SK-N-SH (cell line): ENCODE measurements at regions not wholly inside any gene's neighbourhood (a gene's known extent, or its start where the extent isn't known, plus 50 kb on each side); places are given as distances from the start of the nearest gene placed in this dataset.

Source experiments
- CTCF ChIA-PET: fragments of 300-600, 350-600 bp; formaldehyde crosslinking; extraction: SDS; loops from one replicate; lab custom pipeline; 2021; lab: Yijun Ruan, JAX
- POLR2A ChIA-PET: fragments of 350-600 bp; sonication (Branson Sonifier 250); formaldehyde crosslinking; extraction: SDS; loops from one replicate; lab custom pipeline; 2020; ENCODE audit warnings: antibody characterized with exemption, inconsistent platforms; lab: Yijun Ruan, JAX
- DNase-seq: peaks from one replicate; pipeline ENCODE4 v3.0.0; 2012
- H2AFZ ChIP-seq: fragments of 200-600 bp; sonication (generic); 2 replicates; pipeline ENCODE4 v1.8.1; 2016; ENCODE audit warnings: antibody characterized with exemption, mild to moderate bottlenecking, low read depth
- H3F3A ChIP-seq: fragments of 200-600 bp; sonication (generic); replicated peaks from 2 replicates; pipeline ENCODE3; 2016; ENCODE audit warnings: antibody characterized with exemption, mild to moderate bottlenecking; ENCODE audit not compliant: insufficient read depth
- H3K27ac ChIP-seq, 2 experiments: fragments of 200-500 bp in 1 of 2; fragments of 200-600 bp in 1 of 2; sonication (Bioruptor generic) in 1 of 2; sonication (generic), shearing (Covaris generic) in 1 of 2; 2 replicates each; pipeline versions ENCODE4 v1.5.1 to v1.6.1; 2014 to 2016; ENCODE audit warnings: low read depth in 2 of 2, inconsistent platforms in 1 of 2, low read length in 1 of 2, mild to moderate bottlenecking in 1 of 2, mixed read lengths in 1 of 2
- H3K27me3 ChIP-seq: fragments of 200-600 bp; sonication (generic), shearing (Covaris generic); 2 replicates; pipeline ENCODE4 v1.6.1; 2016; ENCODE audit warnings: mixed run types; ENCODE audit not compliant: insufficient read depth
- H3K36me3 ChIP-seq, 2 experiments: fragments of 200-500 bp in 1 of 2; fragments of 200-600 bp in 1 of 2; sonication (Bioruptor generic) in 1 of 2; sonication (generic) in 1 of 2; replicated peaks in 1 of 2; 2 replicates each; pipeline versions ENCODE3 to v1.5.1; 2014 to 2016; ENCODE audit warnings: low read length in 1 of 2, mild to moderate bottlenecking in 1 of 2; ENCODE audit not compliant: insufficient read depth in 2 of 2, control insufficient read depth in 1 of 2
- H3K4me1 ChIP-seq, 2 experiments: fragments of 200-500 bp in 1 of 2; fragments of 200-600 bp in 1 of 2; sonication (Bioruptor generic) in 1 of 2; sonication (generic), shearing (Covaris generic) in 1 of 2; 2 replicates each; pipeline versions ENCODE4 v1.5.1 to v1.6.1; 2014 to 2016; ENCODE audit warnings: low read depth in 1 of 2, low read length in 1 of 2, mixed run types in 1 of 2; ENCODE audit not compliant: insufficient read depth in 2 of 2, control insufficient read depth in 1 of 2
- H3K4me2 ChIP-seq: fragments of 200-600 bp; sonication (generic), shearing (Covaris generic); 2 replicates; pipeline ENCODE4 v1.6.1; 2017; ENCODE audit warnings: mixed run types
- H3K4me3 ChIP-seq, 2 experiments: fragments of 200-500 bp in 1 of 2; fragments of 200-600 bp in 1 of 2; sonication (Bioruptor generic) in 1 of 2; sonication (generic), shearing (Covaris generic) in 1 of 2; 2 replicates each; pipeline versions ENCODE4 v1.5.1 to v1.8.1; 2014 to 2016; ENCODE audit warnings: low read depth in 2 of 2, inconsistent platforms in 1 of 2, low read length in 1 of 2, mild to moderate bottlenecking in 1 of 2, mixed read lengths in 1 of 2, moderate library complexity in 1 of 2
- H3K79me2 ChIP-seq: fragments of 200-600 bp; sonication (generic); 2 replicates; pipeline ENCODE4 v1.8.1; 2017; ENCODE audit warnings: mild to moderate bottlenecking; ENCODE audit not compliant: insufficient read depth
- H3K9ac ChIP-seq: fragments of 200-600 bp; sonication (generic); 2 replicates; pipeline ENCODE4 v1.6.1; 2017; ENCODE audit warnings: mixed run types
- H3K9me2 ChIP-seq: fragments of 200-600 bp; sonication (generic); 2 replicates; pipeline ENCODE4 v1.6.1; 2017; ENCODE audit warnings: mixed run types
- H3K9me3 ChIP-seq: fragments of 200-600 bp; sonication (generic); 2 replicates; pipeline ENCODE4 v1.6.1; 2017; ENCODE audit warnings: mixed run types, mild to moderate bottlenecking, moderate library complexity
- H4K20me1 ChIP-seq: fragments of 200-600 bp; sonication (generic); 2 replicates; pipeline ENCODE4 v1.6.1; 2017; ENCODE audit warnings: mild to moderate bottlenecking, mixed run types; ENCODE audit not compliant: insufficient read depth
- ELF1 ChIP-seq: IDR thresholded peaks from 2 replicates; pipeline ENCODE4 v1.4.0; 2012
- EP300 ChIP-seq, 2 experiments: IDR thresholded peaks; 2 replicates each; pipeline versions ENCODE4 v1.4.0 to v1.6.1; 2012; ENCODE audit warnings: borderline replicate concordance in 1 of 2, low read depth in 1 of 2, low read length in 1 of 2
- EZH2phosphoT487 ChIP-seq: fragments of 200-600 bp; sonication (generic); IDR thresholded peaks from 2 replicates; pipeline ENCODE4 v1.6.1; 2017; ENCODE audit warnings: low read depth, mixed run types, mild to moderate bottlenecking, antibody characterized with exemption, moderate library complexity, borderline replicate concordance
- FOSL2 ChIP-seq: IDR thresholded peaks from 2 replicates; pipeline ENCODE4 v1.4.0; 2012; ENCODE audit warnings: low read depth, mild to moderate bottlenecking, moderate library complexity, borderline replicate concordance
- FOXM1 ChIP-seq: IDR thresholded peaks from 2 replicates; pipeline ENCODE4 v1.4.0; 2012; ENCODE audit warnings: low read depth, mild to moderate bottlenecking
- JUND ChIP-seq: IDR thresholded peaks from 2 replicates; pipeline ENCODE4 v1.4.0; 2012
- MEF2A ChIP-seq: IDR thresholded peaks from 2 replicates; pipeline ENCODE4 v1.4.0; 2012; ENCODE audit warnings: low read depth, borderline replicate concordance
- NFIC ChIP-seq: IDR thresholded peaks from 2 replicates; pipeline ENCODE4 v1.4.0; 2012; ENCODE audit warnings: borderline replicate concordance
- PBX3 ChIP-seq: IDR thresholded peaks from 2 replicates; pipeline ENCODE4; 2012
- POLR2AphosphoS5 ChIP-seq: IDR thresholded peaks from 2 replicates; pipeline ENCODE4 v1.6.1; 2012; ENCODE audit warnings: low read depth, low read length
- REST ChIP-seq: IDR thresholded peaks from 2 replicates; pipeline ENCODE4 v1.6.1; 2012; ENCODE audit warnings: mild to moderate bottlenecking, low read depth, low read length, moderate library complexity
- RXRA ChIP-seq: IDR thresholded peaks from 2 replicates; pipeline ENCODE4 v1.4.0; 2012; ENCODE audit warnings: low read depth, mild to moderate bottlenecking, borderline replicate concordance
- SMC3 ChIP-seq: IDR thresholded peaks from 2 replicates; pipeline ENCODE4 v1.6.1; 2012; ENCODE audit warnings: low read depth, low read length, improper control_type of control experiment
- TCF12 ChIP-seq: IDR thresholded peaks from 2 replicates; pipeline ENCODE4 v1.4.0; 2012
- TEAD4 ChIP-seq: IDR thresholded peaks from 2 replicates; pipeline ENCODE4 v1.4.0; 2012; ENCODE audit warnings: mild to moderate bottlenecking, borderline replicate concordance; ENCODE audit not compliant: insufficient read depth
- YY1 ChIP-seq: IDR thresholded peaks from 2 replicates; pipeline ENCODE4 v1.4.0; 2012; ENCODE audit warnings: low read depth, mild to moderate bottlenecking
- ZBTB33 ChIP-seq: IDR thresholded peaks from 2 replicates; pipeline ENCODE4 v1.4.0; 2012; ENCODE audit warnings: low read depth, borderline replicate concordance
- WGBS: methylation state at CpG from one replicate; pipeline ENCODE4 v1.1.6; 2017; ENCODE audit warnings: low lambda C conversion rate; 5-methylcytosine and 5-hydroxymethylcytosine counted together
- TF ChIP-seq, protein P1 (sequence below): IDR thresholded peaks from 2 replicates; pipeline ENCODE4 v1.4.0; 2012; ENCODE audit warnings: low read depth

DNA sequence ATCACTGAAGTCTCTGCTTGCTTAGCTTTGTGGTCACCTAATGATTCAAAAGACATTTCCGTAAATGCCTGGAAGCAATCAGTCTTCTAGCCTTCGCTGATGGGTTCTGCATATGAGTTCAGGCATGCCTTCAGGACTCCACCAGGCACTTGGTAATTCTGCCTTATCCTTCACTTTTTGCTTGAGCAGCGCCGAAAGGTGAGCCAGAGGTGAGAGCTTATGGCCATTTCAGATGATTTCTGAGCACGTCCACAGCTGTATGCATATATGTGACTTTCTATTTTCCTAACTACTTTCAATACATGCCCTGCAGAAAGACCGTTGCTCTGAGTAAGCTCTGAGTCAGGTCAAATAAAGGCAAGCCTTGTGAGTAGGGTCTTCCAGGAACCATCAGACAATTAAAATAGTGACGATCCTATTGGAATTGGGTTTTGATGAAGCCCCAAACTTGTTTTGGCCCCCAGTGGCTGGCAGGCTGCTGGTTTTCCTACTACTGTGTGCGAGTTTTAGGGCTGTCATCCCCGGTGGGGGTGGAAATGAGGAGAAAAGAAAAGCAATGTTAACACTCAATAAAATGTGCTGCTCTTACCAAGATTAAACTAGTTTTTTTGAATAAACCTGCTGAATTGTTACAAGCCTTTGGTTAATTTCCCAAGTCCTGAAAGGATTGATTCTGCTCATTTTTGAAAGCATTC, 154.4 kb upstream of the AKR1E2 start:
- Histone ChIP-seq H3K9me2 (no peaks in the 10 kb centered on the region), H2AFZ (peak overlapping the region; percentile 49), H3F3A (peaks cover 22% of the 10 kb centered on the region)
- TF ChIP-seq EP300 (IDR thresholded peaks at IDR 0.05; ENCODE audit: borderline replicate concordance in 1 of 2, low read depth in 1 of 2, low read length in 1 of 2) (peak; percentile 73 to 88; a peak in 3 of 4 replicates), JUND (peak; percentile 61), TCF12 (peak; percentile 76), PBX3 (peak; percentile 76), MEF2A (peak; percentile 24; the same call in 1 of the 2 replicates), POLR2AphosphoS5 (peak; percentile 64; the same call in 1 of the 2 replicates), FOXM1 (peak; percentile 77), RXRA (peak; percentile 61; the same call in 1 of the 2 replicates), EZH2phosphoT487 (no peak), ZBTB33 (0 out of 2 replicates have a peak, but pooled peaks have one; percentile 43), SMC3 (no peak), ELF1 (no peak)
- TF ChIP-seq, protein P1, sequence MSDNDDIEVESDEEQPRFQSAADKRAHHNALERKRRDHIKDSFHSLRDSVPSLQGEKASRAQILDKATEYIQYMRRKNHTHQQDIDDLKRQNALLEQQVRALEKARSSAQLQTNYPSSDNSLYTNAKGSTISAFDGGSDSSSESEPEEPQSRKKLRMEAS: peak; percentile 38; the same call in 1 of the 2 replicates
- TF ChIP-seq, all 33 proteins: peak for 10
- WGBS: 18% methylated on average over 9 of the region's 9 CpGs
- Histone ChIP-seq H3K9me3 (peaks cover 15% of the 10 kb centered on the region; the same call in 1 of the 2 replicates), H3K4me3 (peak overlapping the region; percentile 18 to 35; a peak in 2 of 4 replicates), H3K79me2 (peaks cover 20% of the 10 kb centered on the region), H3K9ac (peak overlapping the region; percentile 75), H4K20me1 (no peaks in the 10 kb centered on the region), H3K4me2 (peak overlapping the region; percentile 67), H3K4me1 (peaks cover 5 to 6% of the 10 kb centered on the region in 2 experiments; a peak in 3 of 4 replicates), H3K36me3 (peaks cover 0 to 7% of the 10 kb centered on the region in 2 experiments), H3K27me3 (no peaks in the 10 kb centered on the region), H3K27ac (peak overlapping the region; percentile 86 to 93)
- DNase-seq: no peak
- ChIA-PET CTCF (interaction anchor here (1.1 to 1.5 kb wide), 3 partner anchors 16 to 1474 kb away, joined by 3 to 4 read pairs (median 3); no protein-coding TSS in a partner anchor), POLR2A (no interaction called here)

- peaks cover 23% of the 10 kb centered on the region for H3F3A ChIP-seq
- no peaks in the 10 kb centered on the region for H4K20me1 ChIP-seq
- ChIA-PET POLR2A (no interaction called here), CTCF (interaction anchor here (0.9 to 1.3 kb wide), 4 partner anchors 15 to 1473 kb away, joined by 3 read pairs; no protein-coding TSS in a partner anchor)
- H3K9ac ChIP-seq: peak overlapping the region; percentile 75
- peak overlapping the region; percentile 86 to 93 for H3K27ac ChIP-seq
- no peak for DNase-seq
- no peak overlapping the region for H2AFZ ChIP-seq
- peaks cover 5 to 6% of the 10 kb centered on the region in 2 experiments; a peak in 3 of 4 replicates for H3K4me1 ChIP-seq
- H3K4me2 ChIP-seq: peak overlapping the region; percentile 67
- H3K4me3 ChIP-seq: no peak overlapping the region
- H3K36me3 ChIP-seq: peaks cover 0 to 7% of the 10 kb centered on the region in 2 experiments
- H3K9me3 ChIP-seq: peaks cover 15% of the 10 kb centered on the region; the same call in 1 of the 2 replicates
- H3K9me2 ChIP-seq: no peaks in the 10 kb centered on the region
- peaks cover 20% of the 10 kb centered on the region for H3K79me2 ChIP-seq
- H3K27me3 ChIP-seq: no peaks in the 10 kb centered on the region
- no peak for TF ChIP-seq REST
- TF ChIP-seq FOSL2: peak; percentile 42; the same call in 1 of the 2 replicates
- TF ChIP-seq JUND: peak; percentile 44; the same call in 1 of the 2 replicates
- no peak for TF ChIP-seq ELF1
- TF ChIP-seq SMC3: no peak
- TF ChIP-seq TEAD4: peak; percentile 58; the same call in 1 of the 2 replicates
- TF ChIP-seq YY1: no peak
- TF ChIP-seq NFIC: peak; percentile 61
- TF ChIP-seq MEF2A: no peak
- TF ChIP-seq EP300 (IDR thresholded peaks at IDR 0.05; ENCODE audit: borderline replicate concordance in 1 of 2, low read depth in 1 of 2, low read length in 1 of 2): peak in 1 of 2 experiments; percentile 67; a peak in 1 of 4 replicates
Observed at GRCh38 chr10:4670737-4671136, 155.3 kb upstream of the AKR1E2 start.
